ENCODE measurements at regions not wholly inside any gene's neighbourhood (a gene's known extent, or its start where the extent isn't known, plus 50 kb on each side); places are given as distances from the start of the nearest gene placed in this dataset.

DNA sequence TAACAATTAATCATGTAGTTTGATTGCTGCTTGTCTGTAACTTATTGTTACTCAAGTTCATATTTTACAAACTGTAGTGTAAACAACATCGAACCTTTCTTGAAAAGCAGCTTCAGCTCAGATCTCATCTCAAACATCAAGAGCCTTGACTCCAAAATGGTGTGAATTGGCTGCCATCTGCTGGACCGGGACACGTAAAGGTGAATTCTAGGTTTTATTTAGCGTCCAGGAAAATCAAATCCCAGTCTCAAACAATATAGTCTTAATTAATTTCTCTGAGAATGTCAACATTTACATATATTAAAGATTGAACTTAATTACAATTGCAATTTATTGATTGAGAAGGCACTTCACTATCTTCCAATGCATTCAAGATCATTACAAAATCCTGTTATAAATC, 453.0 kb downstream of the GALR1 start:
- TF ChIP-seq TARDBP (IDR thresholded peaks at IDR 0.05) (no peak), SUZ12 (IDR thresholded peaks at IDR 0.05) (no peak), PKNOX1 (IDR thresholded peaks at IDR 0.05) (no peak), FOXK2 (IDR thresholded peaks at IDR 0.05) (no peak), LEF1 (IDR thresholded peaks at IDR 0.05; ENCODE audit: borderline replicate concordance) (no peak), SP1 (IDR thresholded peaks at IDR 0.05) (no peak), CTBP1 (IDR thresholded peaks at IDR 0.05; ENCODE audit: borderline replicate concordance) (no peak), ELF4 (IDR thresholded peaks at IDR 0.05) (no peak)
